ENCODE measurements at regions not wholly inside any gene's neighbourhood (a gene's known extent, or its start where the extent isn't known, plus 50 kb on each side); places are given as distances from the start of the nearest gene placed in this dataset.

DNA sequence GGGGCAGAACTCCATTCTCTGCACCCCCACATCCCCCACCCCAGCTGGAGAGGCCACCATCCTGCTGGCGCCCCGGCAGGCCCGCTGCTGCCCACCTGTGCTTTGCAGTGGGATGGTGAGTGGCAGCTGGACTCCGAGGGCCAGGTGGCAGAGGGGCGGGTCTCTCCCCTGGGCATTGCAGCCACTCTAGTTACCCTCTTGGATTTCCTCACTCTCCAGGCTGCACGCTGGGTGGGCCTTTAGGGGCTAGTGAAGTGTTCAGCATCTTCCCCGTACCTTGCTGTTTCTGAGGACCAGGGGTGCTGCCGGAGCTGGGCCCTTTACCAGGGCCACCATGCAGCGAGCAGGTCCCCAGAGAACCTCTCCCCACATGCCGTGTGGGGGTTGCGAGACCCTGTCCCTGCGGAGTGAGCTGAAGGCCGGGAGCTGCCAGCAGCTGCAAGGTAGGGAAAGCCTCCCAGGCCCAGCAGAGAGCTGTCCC is 88.4 kb upstream of the SH3PXD2B start:
- H3K4me3 ChIP-seq (ENCODE audit: low read depth, low read length), result no peak overlapping the region
- TF ChIP-seq, protein P1, sequence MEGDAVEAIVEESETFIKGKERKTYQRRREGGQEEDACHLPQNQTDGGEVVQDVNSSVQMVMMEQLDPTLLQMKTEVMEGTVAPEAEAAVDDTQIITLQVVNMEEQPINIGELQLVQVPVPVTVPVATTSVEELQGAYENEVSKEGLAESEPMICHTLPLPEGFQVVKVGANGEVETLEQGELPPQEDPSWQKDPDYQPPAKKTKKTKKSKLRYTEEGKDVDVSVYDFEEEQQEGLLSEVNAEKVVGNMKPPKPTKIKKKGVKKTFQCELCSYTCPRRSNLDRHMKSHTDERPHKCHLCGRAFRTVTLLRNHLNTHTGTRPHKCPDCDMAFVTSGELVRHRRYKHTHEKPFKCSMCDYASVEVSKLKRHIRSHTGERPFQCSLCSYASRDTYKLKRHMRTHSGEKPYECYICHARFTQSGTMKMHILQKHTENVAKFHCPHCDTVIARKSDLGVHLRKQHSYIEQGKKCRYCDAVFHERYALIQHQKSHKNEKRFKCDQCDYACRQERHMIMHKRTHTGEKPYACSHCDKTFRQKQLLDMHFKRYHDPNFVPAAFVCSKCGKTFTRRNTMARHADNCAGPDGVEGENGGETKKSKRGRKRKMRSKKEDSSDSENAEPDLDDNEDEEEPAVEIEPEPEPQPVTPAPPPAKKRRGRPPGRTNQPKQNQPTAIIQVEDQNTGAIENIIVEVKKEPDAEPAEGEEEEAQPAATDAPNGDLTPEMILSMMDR (IDR thresholded peaks at IDR 0.05; ENCODE audit: low read depth, low read length), result no peak

DNA sequence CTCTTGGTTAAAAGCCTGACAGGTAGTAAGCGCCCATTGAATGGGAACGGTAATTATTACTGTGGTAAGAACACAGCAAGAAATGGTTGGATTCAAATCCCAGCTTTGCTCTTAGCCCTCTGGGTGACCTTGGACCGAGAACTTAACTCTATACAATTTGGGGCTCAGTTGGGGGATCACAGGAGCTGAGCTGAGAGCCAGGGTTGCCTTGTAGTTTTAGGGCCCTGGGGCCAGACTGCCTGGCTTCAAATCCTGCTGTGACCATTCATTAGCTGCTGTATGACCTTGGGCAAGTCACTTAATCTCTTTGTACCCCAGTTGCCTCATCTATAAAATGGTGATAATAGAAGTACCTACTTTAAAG is 87.4 kb upstream of the SH3PXD2B start:
- TF ChIP-seq, protein P1 (IDR thresholded peaks at IDR 0.05; ENCODE audit: low read depth, low read length), result no peak
- no peak overlapping the region for H3K4me3 ChIP-seq (ENCODE audit: low read depth, low read length)

DNA sequence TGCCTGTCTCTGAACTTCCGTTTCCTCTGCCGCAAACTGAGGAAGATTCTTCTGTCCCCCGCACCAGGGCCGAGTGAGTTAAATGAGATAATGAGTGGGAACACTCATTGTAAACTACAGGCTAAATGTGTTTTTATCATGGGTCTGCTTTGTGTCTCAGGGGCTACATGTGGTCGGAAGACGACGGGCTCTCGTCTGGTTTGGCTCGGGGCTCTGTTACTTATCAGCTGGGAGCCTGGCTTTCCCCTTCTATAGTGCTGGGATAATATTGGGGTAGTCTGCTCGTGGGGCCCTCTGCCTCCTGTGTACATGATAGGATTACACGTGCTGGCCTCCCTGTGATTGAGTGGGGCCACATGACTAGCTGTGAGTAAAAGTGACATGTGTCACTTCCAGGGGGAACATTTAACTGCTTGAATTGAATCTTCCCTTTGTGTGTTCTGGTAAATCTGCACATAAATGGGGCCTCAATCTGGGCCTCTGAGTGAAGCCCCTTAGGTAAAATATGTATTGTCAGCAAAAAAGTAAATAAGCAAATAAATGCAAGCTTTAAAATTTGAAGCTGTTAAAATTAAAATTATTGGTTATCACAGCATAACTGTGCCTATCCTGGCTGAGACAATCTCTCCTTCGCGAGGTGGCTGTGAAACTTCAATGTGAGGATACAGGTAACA is 86.9 kb upstream of the SH3PXD2B start:
- no peak overlapping the region for H3K4me3 ChIP-seq (ENCODE audit: low read depth, low read length)
- TF ChIP-seq, protein P1 (IDR thresholded peaks at IDR 0.05; ENCODE audit: low read depth, low read length), result no peak

DNA sequence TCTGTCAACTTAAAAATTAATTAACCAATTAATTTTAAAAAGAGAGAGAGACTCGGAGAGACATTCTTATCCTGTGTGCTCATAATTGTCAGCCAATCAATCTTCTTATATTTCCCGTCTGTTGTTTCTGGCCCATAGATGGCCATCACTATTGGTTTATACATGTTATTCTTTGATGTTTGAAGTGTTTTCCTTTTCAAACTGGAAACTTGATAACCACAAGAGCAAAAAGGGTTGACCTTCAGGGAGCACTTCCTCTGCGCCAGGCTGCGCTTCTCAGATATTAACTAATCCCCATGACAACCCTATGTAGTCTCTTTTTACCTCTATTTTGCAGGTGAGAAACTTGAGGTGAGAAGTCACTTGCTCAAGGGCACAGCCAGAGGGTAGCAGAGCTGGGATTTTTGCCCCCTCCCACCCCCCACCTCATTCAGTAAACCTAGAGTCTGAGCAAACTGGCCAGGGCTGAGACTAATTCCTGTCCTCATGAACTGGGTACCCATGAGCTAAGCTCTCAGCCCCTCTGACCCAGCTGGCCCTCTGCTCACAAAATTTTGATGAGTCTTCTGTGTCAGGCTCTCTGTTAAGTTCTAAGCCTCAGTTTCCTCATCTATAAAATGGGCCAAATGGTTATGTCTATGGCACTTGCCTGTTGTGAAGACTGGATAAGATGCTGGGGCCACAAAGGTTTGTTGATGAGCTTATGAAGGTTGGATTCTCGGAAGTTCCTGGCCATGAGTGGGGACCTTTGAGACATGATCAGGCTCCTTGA is 86.0 kb upstream of the SH3PXD2B start:
- TF ChIP-seq, protein P1 (IDR thresholded peaks at IDR 0.05; ENCODE audit: low read depth, low read length), result no peak
- H3K4me3 ChIP-seq (ENCODE audit: low read depth, low read length), result no peak overlapping the region

DNA sequence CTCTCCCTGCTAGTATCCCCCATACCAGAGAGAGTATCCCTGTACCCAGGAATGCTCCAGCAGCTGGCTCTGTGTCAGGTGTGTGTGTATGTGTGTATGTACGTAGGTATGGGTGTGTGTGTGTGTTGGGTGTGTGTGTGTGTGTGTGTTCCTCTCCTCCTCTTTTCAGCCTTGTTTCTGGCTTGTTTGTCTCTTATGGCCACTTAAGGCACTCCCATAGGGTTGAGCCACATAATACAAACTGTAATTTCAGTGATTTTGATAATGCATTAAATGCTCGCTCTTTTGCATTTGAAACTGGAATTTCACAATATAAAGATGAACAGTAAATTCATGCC is 80.8 kb upstream of the SH3PXD2B start:
- TF ChIP-seq, protein P1 (IDR thresholded peaks at IDR 0.05; ENCODE audit: low read depth, low read length), result no peak
- H3K4me3 ChIP-seq (ENCODE audit: low read depth, low read length), result no peak overlapping the region

DNA sequence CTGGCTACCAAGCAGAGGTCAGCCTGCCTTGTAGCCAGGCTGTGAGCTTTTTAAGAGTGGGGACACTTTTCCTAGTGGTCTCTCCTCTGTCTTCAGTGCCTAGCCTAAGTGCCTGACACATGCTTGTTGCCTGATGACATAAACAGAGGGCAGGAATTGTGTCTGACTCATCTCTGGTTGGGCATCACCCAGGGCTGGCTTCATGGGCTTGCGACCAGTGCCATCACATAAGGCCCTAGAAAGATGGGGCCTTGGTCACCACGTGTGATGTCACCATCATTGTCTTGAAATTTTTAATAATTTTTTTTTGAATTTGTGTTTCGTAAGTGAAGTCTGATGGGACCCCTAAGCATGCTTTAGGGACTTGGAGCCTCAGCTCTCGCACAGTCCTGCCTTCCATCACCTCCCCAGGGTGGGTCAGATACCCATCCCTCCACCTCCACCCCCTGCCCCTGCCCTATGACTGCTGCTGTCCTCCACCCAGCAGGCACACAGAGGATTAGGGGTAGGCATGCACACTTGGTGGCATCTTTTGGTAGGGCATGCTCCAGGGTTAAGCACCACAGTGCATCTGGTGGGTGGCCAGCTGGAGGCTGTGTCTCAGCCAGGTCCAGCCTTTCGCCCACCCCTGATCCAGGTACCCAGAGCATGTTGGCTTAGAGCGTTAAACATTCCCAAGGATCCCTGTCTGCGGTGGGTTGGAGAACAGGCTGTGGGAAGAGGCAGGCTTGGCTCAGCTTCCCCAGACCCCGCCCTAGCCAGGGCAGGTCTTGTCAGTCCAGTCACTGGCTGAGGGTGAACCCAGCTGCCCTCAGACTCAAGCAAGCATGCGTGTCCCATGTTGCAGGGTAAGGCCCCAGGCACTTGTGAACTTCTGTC is 80.1 kb upstream of the SH3PXD2B start:
- no peak overlapping the region for H3K4me3 ChIP-seq (ENCODE audit: low read depth, low read length)
- TF ChIP-seq, protein P1 (IDR thresholded peaks at IDR 0.05; ENCODE audit: low read depth, low read length), result no peak
